ENCODE measurements at regions not wholly inside any gene's neighbourhood (a gene's known extent, or its start where the extent isn't known, plus 50 kb on each side); places are given as distances from the start of the nearest gene placed in this dataset.

DNA sequence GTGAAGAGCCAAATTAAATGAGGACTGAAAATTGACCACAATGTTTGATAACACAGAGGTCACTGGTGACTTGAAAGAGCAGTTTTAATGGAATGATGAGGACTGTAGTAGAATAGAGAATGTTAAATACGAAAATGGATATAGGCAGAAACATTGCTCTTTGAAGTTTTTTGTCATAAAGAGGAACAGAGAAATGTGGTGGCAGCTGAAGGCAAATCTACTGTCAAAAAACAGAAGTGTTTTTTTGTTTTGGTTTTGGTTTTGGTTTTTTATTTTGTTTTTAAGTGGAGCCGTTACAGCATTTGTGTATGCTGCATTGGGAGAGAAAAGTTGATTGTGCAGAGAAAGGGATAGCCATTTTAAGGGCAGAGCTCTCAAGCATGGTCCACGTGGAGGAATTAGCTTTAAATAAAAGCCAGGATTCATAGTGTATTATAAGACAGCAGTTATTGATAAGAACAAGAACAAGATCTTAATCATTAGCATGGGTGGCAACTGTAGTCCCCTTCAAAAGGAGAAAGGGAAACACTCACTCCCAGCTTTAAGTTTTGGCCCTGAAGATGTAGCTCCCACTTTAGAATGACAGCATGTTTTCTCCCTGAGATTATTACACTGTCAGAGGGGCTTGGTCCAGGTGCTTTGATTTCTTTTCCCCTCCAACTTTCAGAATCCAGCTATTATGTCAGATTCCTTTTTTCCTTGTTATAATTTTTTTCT, 156.7 kb upstream of the BET1 start:
- H3K27ac ChIP-seq (ENCODE audit: low read depth, low read length) = no peak overlapping the region
- TF ChIP-seq SP2 (IDR thresholded peaks at IDR 0.05; ENCODE audit: low read length) (no peak), RNF2 (IDR thresholded peaks at IDR 0.05; ENCODE audit: borderline replicate concordance, low read depth, low read length, missing control alignments, poor library complexity, severe bottlenecking) (no peak), JUN (IDR thresholded peaks at IDR 0.05; ENCODE audit: low read depth, low read length) (no peak), GABPA (IDR thresholded peaks at IDR 0.05; ENCODE audit: borderline replicate concordance, insufficient read depth, low read length) (no peak), SRF (IDR thresholded peaks at IDR 0.05; ENCODE audit: low read depth, low read length) (no peak), EZH2 (IDR thresholded peaks at IDR 0.05; ENCODE audit: low read depth, low read length, severe bottlenecking) (no peak), PHF8 (conservative IDR thresholded peaks at IDR 0.05; ENCODE audit: low read depth, low read length) (no peak)
- H3K79me2 ChIP-seq (ENCODE audit: control insufficient read depth in 1 of 2, insufficient read depth in 2 of 2, low read length in 2 of 2) = no peaks in the 10 kb centered on the region
- no peak overlapping the region for H3K4me3 ChIP-seq (ENCODE audit: extremely low read depth in 1 of 4, insufficient read depth in 2 of 4, low read depth in 3 of 4, low read length in 4 of 4)
- ChIA-PET CTCF (ENCODE audit: partially characterized antibody) (interaction anchor here (1.4 kb wide), 1 partner anchor 11 kb away, joined by 4 read pairs; no protein-coding TSS in a partner anchor), POLR2A (ENCODE audit: partially characterized antibody) (no interaction called here)
- DNase-seq (ENCODE audit: low read depth in 1 of 2, low spot score in 2 of 2) (no peak), FAIRE-seq (no peak)
- no peak overlapping the region for H4K8ac ChIP-seq (ENCODE audit: extremely low read depth, insufficient read depth, low read length)
- H2AK5ac ChIP-seq (ENCODE audit: low read depth, low read length) = no peak overlapping the region
- no peaks in the 10 kb centered on the region for H3K79me1 ChIP-seq (ENCODE audit: low read depth, low read length)
- H3K4me2 ChIP-seq (ENCODE audit: insufficient read depth in 1 of 2, low read depth in 2 of 2, low read length in 2 of 2) = no peak overlapping the region
- no peaks in the 10 kb centered on the region for H3K27me3 ChIP-seq (replicated peaks in 1 of 4; ENCODE audit: control insufficient read depth in 3 of 4, extremely low read depth in 1 of 4, insufficient read depth in 3 of 4, low read length in 3 of 4)
- no peak overlapping the region for H4K91ac ChIP-seq (replicated peaks; ENCODE audit: insufficient read length, low read length)
- no peak overlapping the region for H3K9ac ChIP-seq (replicated peaks in 1 of 4; ENCODE audit: extremely low read depth in 1 of 4, low read depth in 3 of 4, low read length in 3 of 4)
- no peak overlapping the region for H2BK120ac ChIP-seq (replicated peaks; ENCODE audit: low read depth, low read length)
- H2BK15ac ChIP-seq (ENCODE audit: low read length) = no peak overlapping the region
- peaks cover 0 to 2% (median 0%) of the 10 kb centered on the region in 4 experiments; a peak in 1 of 8 replicates for H3K36me3 ChIP-seq (ENCODE audit: control insufficient read depth in 2 of 4, insufficient read depth in 4 of 4, low read length in 3 of 4)
- no peaks in the 10 kb centered on the region for H3K4me1 ChIP-seq (replicated peaks in 1 of 4; ENCODE audit: control insufficient read depth in 3 of 4, insufficient read depth in 4 of 4, low read length in 3 of 4)
- no peak overlapping the region for H4K5ac ChIP-seq (ENCODE audit: insufficient read length, low read depth, low read length)
- no peak overlapping the region for H2BK12ac ChIP-seq (ENCODE audit: low read depth, low read length)
- no peaks in the 10 kb centered on the region; a peak in 1 of 4 replicates for H3K9me3 ChIP-seq (ENCODE audit: insufficient read depth in 2 of 2, low read depth in 1 of 2, low read length in 1 of 2)
- no peak overlapping the region for H3K18ac ChIP-seq (ENCODE audit: extremely low read depth, low read length)
- H3K56ac ChIP-seq (replicated peaks; ENCODE audit: insufficient read length, low read depth, low read length) = no peak overlapping the region
- H2BK5ac ChIP-seq (ENCODE audit: low read depth, low read length) = no peak overlapping the region
- no peaks in the 10 kb centered on the region for H4K20me1 ChIP-seq (replicated peaks in 1 of 2; ENCODE audit: control insufficient read depth in 1 of 2, insufficient read depth in 2 of 2, low read length in 2 of 2)
- no peaks in the 10 kb centered on the region for H3K23me2 ChIP-seq (ENCODE audit: low read depth, low read length)
- no peak overlapping the region for H2BK20ac ChIP-seq (ENCODE audit: low read length)
- no peak overlapping the region for H2AFZ ChIP-seq (ENCODE audit: low read length)
- no peak overlapping the region for H3K4ac ChIP-seq (replicated peaks; ENCODE audit: insufficient read length, low read depth, low read length)
- WGBS, 2 experiments (ENCODE audit: extremely low coverage in 1 of 2, insufficient coverage in 1 of 2, insufficient read length in 1 of 2, insufficient replicate concordance in 2 of 2, low coverage in 1 of 2, low lambda C conversion rate in 2 of 2, missing lambda C conversion rate in 1 of 2) = 78 to 100% methylated on average over 1 to 3 of the region's 3 CpGs
- H3K23ac ChIP-seq (ENCODE audit: insufficient read length) = no peak overlapping the region
- no peak overlapping the region for H3K14ac ChIP-seq (ENCODE audit: insufficient read length)

Measured in H1 (cell line).